NB4 (cell line): ENCODE measurements at regions not wholly inside any gene's neighbourhood (a gene's known extent, or its start where the extent isn't known, plus 50 kb on each side); places are given as distances from the start of the nearest gene placed in this dataset.

Source experiments
- POLR2A ChIP-seq: IDR thresholded peaks from 2 replicates; pipeline ENCODE4 v1.6.1; 2011; ENCODE audit warnings: mild to moderate bottlenecking; ENCODE audit not compliant: insufficient read length; ENCODE audit errors: extremely low read depth
- TF ChIP-seq, protein P1 (sequence below): IDR thresholded peaks from one replicate; pipeline ENCODE4 v1.5.1; 2012; ENCODE audit warnings: low read depth, low read length

DNA sequence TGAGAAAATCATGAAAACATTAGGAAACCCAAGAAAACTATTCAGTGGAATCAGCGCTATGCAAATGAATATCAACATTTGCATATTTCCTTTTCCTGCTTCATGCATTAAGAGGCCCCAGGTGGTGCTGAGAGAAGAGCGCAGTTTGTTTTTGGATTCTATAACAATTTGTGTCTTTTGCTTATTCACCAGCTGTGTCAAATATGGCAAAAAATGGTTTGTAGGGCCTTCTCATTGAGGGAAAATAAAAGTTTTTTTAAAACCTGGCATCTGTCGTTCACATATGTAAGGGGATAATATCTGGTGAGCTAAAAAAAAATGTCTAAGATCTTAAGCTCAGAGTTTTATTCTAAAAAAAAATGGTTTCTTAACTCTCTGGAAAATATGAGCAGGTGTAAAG lies 122.5 kb upstream of the ROBO2 start:
- TF ChIP-seq, protein P1, sequence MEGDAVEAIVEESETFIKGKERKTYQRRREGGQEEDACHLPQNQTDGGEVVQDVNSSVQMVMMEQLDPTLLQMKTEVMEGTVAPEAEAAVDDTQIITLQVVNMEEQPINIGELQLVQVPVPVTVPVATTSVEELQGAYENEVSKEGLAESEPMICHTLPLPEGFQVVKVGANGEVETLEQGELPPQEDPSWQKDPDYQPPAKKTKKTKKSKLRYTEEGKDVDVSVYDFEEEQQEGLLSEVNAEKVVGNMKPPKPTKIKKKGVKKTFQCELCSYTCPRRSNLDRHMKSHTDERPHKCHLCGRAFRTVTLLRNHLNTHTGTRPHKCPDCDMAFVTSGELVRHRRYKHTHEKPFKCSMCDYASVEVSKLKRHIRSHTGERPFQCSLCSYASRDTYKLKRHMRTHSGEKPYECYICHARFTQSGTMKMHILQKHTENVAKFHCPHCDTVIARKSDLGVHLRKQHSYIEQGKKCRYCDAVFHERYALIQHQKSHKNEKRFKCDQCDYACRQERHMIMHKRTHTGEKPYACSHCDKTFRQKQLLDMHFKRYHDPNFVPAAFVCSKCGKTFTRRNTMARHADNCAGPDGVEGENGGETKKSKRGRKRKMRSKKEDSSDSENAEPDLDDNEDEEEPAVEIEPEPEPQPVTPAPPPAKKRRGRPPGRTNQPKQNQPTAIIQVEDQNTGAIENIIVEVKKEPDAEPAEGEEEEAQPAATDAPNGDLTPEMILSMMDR = no peak
- TF ChIP-seq POLR2A = no peak
